ENCODE measurements at regions not wholly inside any gene's neighbourhood (a gene's known extent, or its start where the extent isn't known, plus 50 kb on each side); places are given as distances from the start of the nearest gene placed in this dataset.
A peak's percentile ranks its signal among the peaks of the same experiment; 100 is the strongest.
"Not testable (repeated sequence)": the region's sequence is repeated elsewhere in the genome, so short reads cannot be mapped to it uniquely, and the experiment has no call there.

GRCh38 chr10:114872519-114873087 lies 51.0 kb downstream of the FHIP2A start:
- DNase-seq (ENCODE audit: low read depth): no peak

- DNase-seq (ENCODE audit: low read depth): no peak
Measured at GRCh38 chr10:114874827-114875411, 53.3 kb downstream of the FHIP2A start.

- DNase-seq (ENCODE audit: low read depth): not testable (repeated sequence)
Measured at GRCh38 chr10:114875590-114876081, 54.1 kb downstream of the FHIP2A start.

GRCh38 chr10:114876169-114876568 lies 54.6 kb downstream of the FHIP2A start:
- no peak for DNase-seq (ENCODE audit: low read depth)

GRCh38 chr10:114876602-114877300 lies 55.2 kb downstream of the FHIP2A start:
- no peak for DNase-seq (ENCODE audit: low read depth)

GRCh38 chr10:114877301-114877644 lies 55.7 kb downstream of the FHIP2A start:
- DNase-seq (ENCODE audit: low read depth): no peak

- no peak for DNase-seq (ENCODE audit: low read depth)
Measured at GRCh38 chr10:114879093-114879492, 57.5 kb downstream of the FHIP2A start.

GRCh38 chr10:114879541-114880158 lies 58.1 kb downstream of the FHIP2A start:
- peak; percentile 11 for DNase-seq (ENCODE audit: low read depth)

- DNase-seq (ENCODE audit: low read depth): no peak
Measured at GRCh38 chr10:114881417-114881816, 56.6 kb upstream of the TRUB1 start.

- no peak for DNase-seq (ENCODE audit: low read depth)
Measured at GRCh38 chr10:114881901-114882300, 56.1 kb upstream of the TRUB1 start.

GRCh38 chr10:114885443-114885842 lies 52.6 kb upstream of the TRUB1 start:
- DNase-seq (ENCODE audit: low read depth): no peak
